ENCODE measurements at regions not wholly inside any gene's neighbourhood (a gene's known extent, or its start where the extent isn't known, plus 50 kb on each side); places are given as distances from the start of the nearest gene placed in this dataset.
A peak's percentile ranks its signal among the peaks of the same experiment; 100 is the strongest.

- no peak for DNase-seq
Measured at GRCh38 chr6:25013246-25013645, 77.5 kb upstream of the RIPOR2 start.

GRCh38 chr6:25014369-25014768, 78.6 kb upstream of the RIPOR2 start:
- no peak for DNase-seq

GRCh38 chr6:25014791-25015560, 79.2 kb upstream of the RIPOR2 start:
- peak; percentile 75 to 81 for DNase-seq

GRCh38 chr6:25016014-25016720, 80.4 kb upstream of the RIPOR2 start:
- no peak for DNase-seq

- DNase-seq, result no peak
Measured at GRCh38 chr6:25017486-25017885, 81.7 kb upstream of the RIPOR2 start.

GRCh38 chr6:25017932-25018567, 82.3 kb upstream of the RIPOR2 start:
- peak; percentile 84 to 87 for DNase-seq

GRCh38 chr6:25018568-25018954, 82.8 kb upstream of the RIPOR2 start:
- no peak for DNase-seq

GRCh38 chr6:25022140-25022553, 86.4 kb upstream of the RIPOR2 start:
- no peak for DNase-seq

GRCh38 chr6:25023781-25024180, 88.0 kb upstream of the RIPOR2 start:
- DNase-seq, result no peak

- no peak for DNase-seq
Measured at GRCh38 chr6:25024821-25025220, 89.1 kb upstream of the RIPOR2 start.

- no peak for DNase-seq
Measured at GRCh38 chr6:25025248-25025918, 89.6 kb upstream of the RIPOR2 start.

- no peak for DNase-seq
Measured at GRCh38 chr6:25025919-25026301, 90.2 kb upstream of the RIPOR2 start.

GRCh38 chr6:25026723-25027122, 91.0 kb upstream of the RIPOR2 start:
- peak in 1 of 2 donors; percentile 40 for DNase-seq

- peak; percentile 80 to 88 for DNase-seq
Measured at GRCh38 chr6:25027221-25027916, 91.6 kb upstream of the RIPOR2 start.

- DNase-seq, result no peak
Measured at GRCh38 chr6:25028328-25028727, 92.6 kb upstream of the RIPOR2 start.

GRCh38 chr6:25032934-25033333, 97.2 kb upstream of the RIPOR2 start:
- no peak for DNase-seq

GRCh38 chr6:25034431-25034921, 98.7 kb upstream of the RIPOR2 start:
- peak in 1 of 2 donors; percentile 36 for DNase-seq

GRCh38 chr6:25035174-25035511, 99.4 kb upstream of the RIPOR2 start:
- DNase-seq, result no peak

GRCh38 chr6:25035512-25036435, 100.0 kb upstream of the RIPOR2 start:
- DNase-seq, result peak; percentile 28 to 57

GRCh38 chr6:25036461-25036860, 100.7 kb upstream of the RIPOR2 start:
- no peak for DNase-seq

GRCh38 chr6:25038300-25038699, 102.5 kb upstream of the RIPOR2 start:
- DNase-seq, result no peak

All from CD4-positive, alpha-beta T cell treated with Interferon alpha-2 for 1 hour (primary cell).